ENCODE measurements at regions not wholly inside any gene's neighbourhood (a gene's known extent, or its start where the extent isn't known, plus 50 kb on each side); places are given as distances from the start of the nearest gene placed in this dataset.
A peak's percentile ranks its signal among the peaks of the same experiment; 100 is the strongest.

DNA sequence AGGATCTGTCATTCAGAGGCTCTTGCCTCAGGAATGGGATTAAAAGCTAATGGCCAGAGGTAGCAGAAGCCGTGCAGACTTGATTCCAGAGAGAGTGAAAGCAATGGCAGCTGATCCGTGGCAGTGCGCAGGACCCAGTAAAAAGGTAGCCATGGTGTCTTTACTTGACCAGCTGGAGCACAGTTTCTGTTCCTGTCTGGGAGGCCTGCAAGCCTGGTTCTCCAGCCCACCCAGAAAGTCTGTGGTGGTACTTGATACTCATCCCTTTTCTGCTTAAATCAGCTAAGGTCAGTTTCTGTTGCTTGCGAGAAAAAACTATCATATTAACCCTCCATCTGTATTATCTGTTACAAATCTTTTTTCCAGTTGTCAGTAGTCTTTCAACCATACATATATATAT, 86.7 kb downstream of the RPS6KA4 start:
- Histone ChIP-seq H3K4me1 (peaks cover 16 to 25% (median 23%) of the 10 kb centered on the region in 3 donors), H3K4me3 (no peak overlapping the region), H3K27ac (no peak overlapping the region), H3K27me3 (peaks cover 0 to 72% (median 0%) of the 10 kb centered on the region in 4 donors), H3K9me3 (no peaks in the 10 kb centered on the region), H3K36me3 (no peaks in the 10 kb centered on the region)
- intact Hi-C loops (cut with DNase I), result no loop called here
- 73 to 83% methylated on average over 3 to 4 of the region's 4 CpGs for WGBS, 2 donors
- no peak for DNase-seq
- no peak for TF ChIP-seq POLR2A (IDR thresholded peaks at IDR 0.05)
- no peak for TF ChIP-seq CTCF (IDR thresholded peaks at IDR 0.05)

DNA sequence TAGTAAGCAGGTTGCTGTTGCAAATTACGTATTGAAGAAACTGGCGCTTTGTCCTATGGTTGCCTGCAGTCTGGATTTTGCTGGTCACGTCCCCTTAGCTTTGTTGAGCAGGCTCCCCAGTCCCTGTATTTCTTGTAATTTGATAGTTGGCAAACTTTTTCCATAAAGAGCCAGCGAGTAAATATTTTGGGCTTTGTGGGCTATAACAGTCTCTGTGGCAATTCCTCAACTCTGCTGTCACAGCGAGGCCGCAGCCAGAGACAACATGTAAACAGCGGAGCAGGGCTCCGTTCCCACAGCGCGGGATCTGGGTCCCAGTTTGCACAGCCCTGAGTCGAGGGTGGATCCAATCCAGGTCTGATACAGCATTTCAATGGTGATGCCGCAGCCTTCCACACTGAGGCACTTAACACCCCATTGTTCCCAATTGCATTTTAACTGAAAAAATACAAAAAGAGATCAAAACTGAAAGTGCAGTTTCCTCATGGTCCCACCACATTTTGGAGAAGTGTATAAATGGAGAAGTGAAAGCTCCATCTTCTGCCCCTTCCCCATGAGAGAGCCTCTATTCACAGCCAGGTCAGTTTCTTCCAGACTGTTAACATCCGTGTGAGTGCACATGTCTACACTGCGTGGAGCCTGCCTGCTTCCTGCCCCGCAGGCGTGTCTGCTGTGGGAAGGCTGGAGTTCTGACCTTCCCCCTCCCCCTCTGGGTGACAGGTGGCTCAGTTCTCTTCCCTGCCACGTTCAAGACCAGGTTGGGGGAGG, 89.1 kb downstream of the RPS6KA4 start:
- Histone ChIP-seq H3K4me1 (peaks cover 16 to 25% (median 23%) of the 10 kb centered on the region in 3 donors), H3K9me3 (no peaks in the 10 kb centered on the region), H3K4me3 (peak overlapping the region in 3 of 4 donors; percentile 17 to 60 (median 35)), H3K27ac (peak overlapping the region in 3 of 4 donors; percentile 22 to 60 (median 52)), H3K27me3 (peaks cover 0 to 63% (median 0%) of the 10 kb centered on the region in 4 donors), H3K36me3 (no peaks in the 10 kb centered on the region)
- 18 to 22% methylated on average over 13 to 14 of the region's 17 CpGs for WGBS, 2 donors
- intact Hi-C loops (cut with DNase I), result no loop called here
- no peak for TF ChIP-seq POLR2A (IDR thresholded peaks at IDR 0.05)
- no peak for TF ChIP-seq CTCF (IDR thresholded peaks at IDR 0.05)
- no peak for DNase-seq

DNA sequence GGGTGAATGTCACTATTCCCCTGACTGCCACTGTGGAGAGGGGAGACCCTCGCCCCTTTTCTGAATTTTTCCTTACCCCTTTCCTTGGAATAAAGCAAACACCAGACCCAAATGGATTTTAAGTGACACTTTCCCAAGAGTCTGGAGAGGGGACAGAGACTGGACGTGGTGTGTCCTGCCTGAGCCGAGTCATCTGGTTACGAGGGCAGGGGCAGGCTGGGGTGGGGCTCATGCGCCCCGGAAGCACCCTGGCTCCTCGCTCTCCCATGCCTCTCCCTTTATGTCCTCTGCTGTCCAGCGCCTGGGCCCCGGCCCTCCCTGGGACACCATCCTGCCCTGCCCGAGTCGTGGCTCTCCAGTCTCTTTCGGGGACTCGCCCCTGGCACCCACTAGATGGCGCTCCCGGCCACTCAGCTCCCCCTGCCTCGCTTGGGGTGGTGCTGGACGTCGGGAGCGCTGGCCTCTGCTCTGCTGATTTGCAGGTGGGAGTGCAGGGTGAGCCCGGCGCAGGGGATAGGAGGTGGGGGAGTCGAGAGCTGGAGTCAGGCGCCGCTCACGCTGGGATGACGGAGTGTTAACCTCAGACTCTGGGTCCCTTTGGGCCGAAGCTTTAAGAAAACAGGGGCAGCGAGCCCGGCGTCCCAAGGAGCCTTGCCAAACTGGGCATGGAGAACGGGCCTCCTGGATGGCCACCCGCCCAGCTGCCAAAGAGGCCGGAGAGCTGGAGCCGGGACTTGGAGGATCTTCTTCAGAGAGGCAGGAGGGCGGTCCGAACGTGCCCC, 89.8 kb downstream of the RPS6KA4 start:
- Histone ChIP-seq H3K27me3 (peaks cover 0 to 57% (median 0%) of the 10 kb centered on the region in 4 donors), H3K9me3 (no peaks in the 10 kb centered on the region), H3K4me3 (peak overlapping the region in 3 of 4 donors; percentile 24 to 60 (median 35)), H3K4me1 (peaks cover 16 to 25% (median 23%) of the 10 kb centered on the region in 3 donors), H3K27ac (peak overlapping the region in 3 of 4 donors; percentile 22 to 60 (median 52)), H3K36me3 (no peaks in the 10 kb centered on the region)
- TF ChIP-seq CTCF (IDR thresholded peaks at IDR 0.05) (peak; percentile 53 to 79 (median 66)), POLR2A (IDR thresholded peaks at IDR 0.05) (no peak)
- intact Hi-C loops (cut with DNase I), result no loop called here
- 6 to 7% methylated on average over 3 to 9 of the region's 37 CpGs for WGBS, 2 donors
- peak; percentile 19 for DNase-seq

DNA sequence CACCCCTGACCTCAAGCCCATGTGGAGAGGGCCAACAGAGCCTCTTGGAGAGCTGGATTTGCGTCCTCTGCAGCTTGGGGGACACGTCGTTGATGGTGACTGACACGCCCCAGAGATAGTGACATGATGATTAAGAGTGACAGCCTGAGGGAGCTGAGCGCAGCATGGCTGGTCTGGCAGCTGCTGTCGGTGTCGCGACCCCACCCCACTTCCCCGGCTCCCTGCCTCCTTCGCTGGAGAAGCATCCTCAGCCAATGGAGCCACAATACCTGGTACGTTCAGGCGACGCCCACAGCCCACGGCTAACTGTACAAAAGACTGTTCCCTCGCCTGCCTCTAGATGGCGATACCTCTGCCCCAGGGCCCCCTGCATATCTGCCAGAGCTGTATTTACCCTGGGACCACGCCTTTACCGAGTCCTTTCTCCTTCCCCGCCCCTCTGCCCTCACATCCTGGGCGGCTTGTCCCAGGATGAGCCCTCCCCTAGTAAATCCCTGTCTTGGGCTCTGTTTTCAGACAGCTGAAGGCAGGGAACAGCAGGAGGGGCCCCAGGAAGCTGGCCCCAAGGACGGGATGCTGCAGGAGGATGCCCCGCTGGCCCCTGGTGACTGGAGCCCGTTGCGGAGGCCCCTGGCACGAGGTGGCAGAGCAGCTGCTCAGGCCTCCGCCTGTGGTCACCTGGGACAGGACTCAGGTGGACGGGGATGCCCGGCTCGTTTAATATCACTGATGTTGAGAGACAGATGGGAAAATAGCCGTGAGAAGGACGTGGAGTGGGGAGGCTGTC, 90.6 kb downstream of the RPS6KA4 start:
- intact Hi-C loops (cut with DNase I), result no loop called here
- 28 to 37% methylated on average over 5 to 22 of the region's 31 CpGs for WGBS, 2 donors
- peak; percentile 58 to 77 (median 67) for TF ChIP-seq CTCF (IDR thresholded peaks at IDR 0.05)
- TF ChIP-seq POLR2A (IDR thresholded peaks at IDR 0.05), result no peak

More for the DNA sequence above, 90.6 kb downstream of the RPS6KA4 start:
- no peak for DNase-seq
- peak overlapping the region in 1 of 4 donors; percentile 60 for H3K27ac ChIP-seq
- no peaks in the 10 kb centered on the region for H3K9me3 ChIP-seq
- H3K4me3 ChIP-seq, result peak overlapping the region in 3 of 4 donors; percentile 24 to 60 (median 35)
- peaks cover 0 to 54% (median 0%) of the 10 kb centered on the region in 4 donors for H3K27me3 ChIP-seq
- H3K4me1 ChIP-seq, result peaks cover 16 to 25% (median 23%) of the 10 kb centered on the region in 3 donors
- no peaks in the 10 kb centered on the region for H3K36me3 ChIP-seq

All from esophagus squamous epithelium (tissue), 5 donors.